Esophagus squamous epithelium (tissue), 4 donors: ENCODE measurements at regions not wholly inside any gene's neighbourhood (a gene's known extent, or its start where the extent isn't known, plus 50 kb on each side); places are given as distances from the start of the nearest gene placed in this dataset.

ENCODE experiments used
- POLR2A ChIP-seq, 4 donors: fragments of 450-650 bp; IDR thresholded peaks; one replicate each; pipeline ENCODE4 v1.6.1; 2017; ENCODE audit warnings: antibody characterized with exemption in 4 of 4, mild to moderate bottlenecking in 4 of 4, moderate library complexity in 3 of 4
- TF ChIP-seq, protein P1 (sequence below), 6 experiments: fragments of 450-650 bp in 4 of 6; fragments of 200-600 bp in 2 of 6; sonication (generic) in 2 of 6; IDR thresholded peaks; one replicate each; pipeline ENCODE4 v1.5.1; 2016 to 2019; ENCODE audit warnings: antibody characterized with exemption in 6 of 6, mild to moderate bottlenecking in 4 of 6, moderate library complexity in 4 of 6

DNA sequence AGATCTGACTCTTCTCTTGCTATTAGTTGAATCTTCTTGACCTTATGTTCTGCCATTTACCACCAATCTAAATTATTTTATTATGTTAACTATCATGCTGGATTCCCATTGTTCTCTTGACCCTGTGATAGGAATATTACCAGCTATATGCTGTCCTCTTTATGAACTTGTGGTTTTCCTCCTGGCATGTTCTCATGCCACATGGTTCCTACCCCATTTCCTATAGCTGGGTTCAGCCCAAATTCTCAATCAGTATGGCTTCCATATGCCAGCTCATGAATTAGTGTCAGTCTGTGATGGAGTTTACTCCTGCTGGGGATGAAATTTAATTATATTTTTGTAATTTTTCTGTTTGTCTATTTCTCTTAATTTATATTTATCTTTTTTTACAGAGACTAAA lies 430.5 kb downstream of the SMARCA1 start:
- TF ChIP-seq, protein P1, sequence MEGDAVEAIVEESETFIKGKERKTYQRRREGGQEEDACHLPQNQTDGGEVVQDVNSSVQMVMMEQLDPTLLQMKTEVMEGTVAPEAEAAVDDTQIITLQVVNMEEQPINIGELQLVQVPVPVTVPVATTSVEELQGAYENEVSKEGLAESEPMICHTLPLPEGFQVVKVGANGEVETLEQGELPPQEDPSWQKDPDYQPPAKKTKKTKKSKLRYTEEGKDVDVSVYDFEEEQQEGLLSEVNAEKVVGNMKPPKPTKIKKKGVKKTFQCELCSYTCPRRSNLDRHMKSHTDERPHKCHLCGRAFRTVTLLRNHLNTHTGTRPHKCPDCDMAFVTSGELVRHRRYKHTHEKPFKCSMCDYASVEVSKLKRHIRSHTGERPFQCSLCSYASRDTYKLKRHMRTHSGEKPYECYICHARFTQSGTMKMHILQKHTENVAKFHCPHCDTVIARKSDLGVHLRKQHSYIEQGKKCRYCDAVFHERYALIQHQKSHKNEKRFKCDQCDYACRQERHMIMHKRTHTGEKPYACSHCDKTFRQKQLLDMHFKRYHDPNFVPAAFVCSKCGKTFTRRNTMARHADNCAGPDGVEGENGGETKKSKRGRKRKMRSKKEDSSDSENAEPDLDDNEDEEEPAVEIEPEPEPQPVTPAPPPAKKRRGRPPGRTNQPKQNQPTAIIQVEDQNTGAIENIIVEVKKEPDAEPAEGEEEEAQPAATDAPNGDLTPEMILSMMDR (IDR thresholded peaks at IDR 0.05): no peak
- TF ChIP-seq POLR2A (IDR thresholded peaks at IDR 0.05): no peak
